B cell (primary cell): ENCODE measurements at regions not wholly inside any gene's neighbourhood (a gene's known extent, or its start where the extent isn't known, plus 50 kb on each side); places are given as distances from the start of the nearest gene placed in this dataset.

Experiments used
- ATAC-seq: fragments of 200-7000 bp; cut with Tn5 transposase; one replicate; pipeline ENCODE4 v1.10.0; 2021; ENCODE audit warnings: low read depth, mild to moderate bottlenecking, moderate number of reproducible peaks, moderate library complexity
- CTCF ChIA-PET: fragments of 350-600 bp; sonication (Branson Sonifier 250); formaldehyde crosslinking; loops from one replicate; lab custom pipeline; 2021; ENCODE audit warnings: antibody characterized with exemption, inconsistent platforms; lab: Charles Lee
- POLR2A ChIA-PET: fragments of 350-600 bp; sonication (Branson Sonifier 250); formaldehyde crosslinking; loops from one replicate; lab custom pipeline; 2021; ENCODE audit warnings: antibody characterized with exemption; lab: Charles Lee
- DNase-seq: peaks from one replicate; pipeline ENCODE4 v3.0.0; 2013
- H2AFZ ChIP-seq: 2 replicates; pipeline ENCODE4 v1.6.1; 2012; ENCODE audit warnings: mild to moderate bottlenecking, low read depth, low read length; ENCODE audit not compliant: insufficient read depth, poor library complexity, severe bottlenecking
- H3K27ac ChIP-seq, 2 donors: 1 replicate in 1 of 2; 2 replicates in 1 of 2; pipeline ENCODE4 v1.5.1; 2012 to 2013; ENCODE audit warnings: low read length in 2 of 2, mild to moderate bottlenecking in 2 of 2, moderate library complexity in 1 of 2
- H3K27me3 ChIP-seq, 4 experiments: fragments of 200-600 bp in 1 of 4; sonication (generic) in 1 of 4; replicated peaks in 1 of 4; 1 replicate in 2 of 4; 2 replicates in 2 of 4; pipeline versions ENCODE4 v1.6.1 to v1.7.0; 2013 to 2016; ENCODE audit warnings: low read length in 3 of 4, mild to moderate bottlenecking in 2 of 4, mixed read lengths in 1 of 4, moderate library complexity in 1 of 4; ENCODE audit not compliant: insufficient read depth in 4 of 4, control insufficient read depth in 3 of 4; ENCODE audit errors: control extremely low read depth in 1 of 4
- H3K36me3 ChIP-seq, 2 experiments: replicated peaks in 1 of 2; 1 replicate in 1 of 2; 2 replicates in 1 of 2; pipeline versions ENCODE4 v1.6.1 to v1.7.1; 2013; ENCODE audit warnings: low read length in 1 of 2; ENCODE audit not compliant: insufficient read depth in 2 of 2, control insufficient read depth in 1 of 2; ENCODE audit errors: control extremely low read depth in 1 of 2, extremely low read depth in 1 of 2
- H3K4me1 ChIP-seq, 2 donors: fragments of 200-600 bp in 1 of 2; sonication (generic) in 1 of 2; 1 replicate in 1 of 2; 2 replicates in 1 of 2; pipeline versions ENCODE4 v1.5.1 to v1.6.1; 2013 to 2017; ENCODE audit warnings: low read length in 2 of 2; ENCODE audit not compliant: control insufficient read depth in 2 of 2, insufficient read depth in 2 of 2
- H3K4me2 ChIP-seq: replicated peaks from 2 replicates; pipeline ENCODE3; 2012; ENCODE audit warnings: mild to moderate bottlenecking, low read depth, low read length; ENCODE audit not compliant: poor library complexity, severe bottlenecking
- H3K4me3 ChIP-seq, 5 experiments: fragments of 200-600 bp in 1 of 5; sonication (generic) in 1 of 5; 1 replicate in 3 of 5; 2 replicates in 2 of 5; pipeline versions ENCODE4 v1.5.1 to v1.7.0; 2011 to 2016; ENCODE audit warnings: low read length in 4 of 5, mild to moderate bottlenecking in 4 of 5, low read depth in 2 of 5, control low read depth in 1 of 5, moderate library complexity in 1 of 5; ENCODE audit not compliant: insufficient read depth in 1 of 5; ENCODE audit errors: control extremely low read depth in 1 of 5, extremely low read depth in 1 of 5
- H3K79me2 ChIP-seq: fragments of 200-600 bp; sonication (generic); one replicate; pipeline ENCODE4 v1.6.0; 2016; ENCODE audit warnings: low read length; ENCODE audit not compliant: control insufficient read depth, insufficient read depth
- H3K9ac ChIP-seq: fragments of 200-600 bp; sonication (generic); 2 replicates; pipeline ENCODE4 v1.6.1; 2017; ENCODE audit warnings: mild to moderate bottlenecking, low read length, moderate library complexity
- H3K9me3 ChIP-seq, 3 donors: one replicate each; pipeline versions ENCODE4 v1.6.1 to v1.7.1; 2013; ENCODE audit warnings: low read length in 2 of 3; ENCODE audit not compliant: control insufficient read depth in 2 of 3, insufficient read depth in 1 of 3; ENCODE audit errors: control extremely low read depth in 1 of 3
- H4K20me1 ChIP-seq: 2 replicates; pipeline ENCODE4 v1.6.0; 2012; ENCODE audit warnings: mild to moderate bottlenecking, low read length; ENCODE audit not compliant: insufficient read depth, control insufficient read depth, poor library complexity, severe bottlenecking
- H3K27ac Mint-ChIP-seq: one replicate; pipeline ENCODE4 v1.8.0; 2021; ENCODE audit warnings: mixed read lengths
- H3K27me3 Mint-ChIP-seq: one replicate; pipeline ENCODE4 v1.8.0; 2021; ENCODE audit warnings: mixed read lengths
- H3K4me1 Mint-ChIP-seq: one replicate; pipeline ENCODE4 v1.8.0; 2021; ENCODE audit warnings: mixed read lengths
- H3K4me3 Mint-ChIP-seq: one replicate; pipeline ENCODE4 v1.8.0; 2021; ENCODE audit warnings: mixed read lengths
- H3K9me3 Mint-ChIP-seq: one replicate; pipeline ENCODE4 v1.8.0; 2022; ENCODE audit warnings: mixed read lengths; ENCODE audit not compliant: insufficient read depth
- EZH2 ChIP-seq: IDR thresholded peaks from 2 replicates; pipeline ENCODE4 v1.6.1; 2012; ENCODE audit warnings: borderline replicate concordance, low read depth, mild to moderate bottlenecking, moderate library complexity, low read length; ENCODE audit not compliant: insufficient read depth, poor library complexity, severe bottlenecking
- WGBS: methylation state at CpG from one replicate; pipeline ENCODE4 v1.1.5; 2013; ENCODE audit warnings: missing lambda C conversion rate; ENCODE audit not compliant: insufficient coverage; 5-methylcytosine and 5-hydroxymethylcytosine counted together
- intact Hi-C: fragments of 100-400 bp; cut with micrococcal nuclease; formaldehyde crosslinking; loops from one replicate; pipeline ENCODE4 v1.10.0; 2022
- TF ChIP-seq, protein P1 (sequence below): fragments of 200-600 bp; IDR thresholded peaks from one replicate; pipeline ENCODE4 v1.8.0; 2022; ENCODE audit warnings: antibody characterized with exemption, mild to moderate bottlenecking

DNA sequence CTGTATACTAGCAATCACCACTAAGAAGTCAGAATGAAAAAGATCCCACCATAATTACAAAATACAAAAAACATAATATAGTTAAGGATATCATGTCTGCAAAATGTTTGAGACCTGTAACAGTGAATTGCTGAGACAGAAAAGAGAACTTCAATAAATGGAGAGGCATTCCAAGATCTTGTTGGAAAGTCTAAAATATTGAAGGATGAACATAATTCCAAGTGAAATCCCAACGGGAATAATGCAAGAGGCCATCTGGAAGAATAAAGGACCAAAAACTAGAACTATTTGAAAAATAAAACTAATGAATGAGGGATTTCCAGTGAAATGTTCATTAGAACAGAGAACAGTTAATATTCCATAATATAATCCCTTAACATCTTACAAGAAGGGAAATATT lies 110.9 kb downstream of the COL6A6 start:
- no peaks in the 10 kb centered on the region for H3K27me3 ChIP-seq
- no CpG with 5 or more reads among the region's 1 CpG for WGBS

More for the DNA sequence above, 110.9 kb downstream of the COL6A6 start:
- TF ChIP-seq EZH2: no peak
- TF ChIP-seq, protein P1, sequence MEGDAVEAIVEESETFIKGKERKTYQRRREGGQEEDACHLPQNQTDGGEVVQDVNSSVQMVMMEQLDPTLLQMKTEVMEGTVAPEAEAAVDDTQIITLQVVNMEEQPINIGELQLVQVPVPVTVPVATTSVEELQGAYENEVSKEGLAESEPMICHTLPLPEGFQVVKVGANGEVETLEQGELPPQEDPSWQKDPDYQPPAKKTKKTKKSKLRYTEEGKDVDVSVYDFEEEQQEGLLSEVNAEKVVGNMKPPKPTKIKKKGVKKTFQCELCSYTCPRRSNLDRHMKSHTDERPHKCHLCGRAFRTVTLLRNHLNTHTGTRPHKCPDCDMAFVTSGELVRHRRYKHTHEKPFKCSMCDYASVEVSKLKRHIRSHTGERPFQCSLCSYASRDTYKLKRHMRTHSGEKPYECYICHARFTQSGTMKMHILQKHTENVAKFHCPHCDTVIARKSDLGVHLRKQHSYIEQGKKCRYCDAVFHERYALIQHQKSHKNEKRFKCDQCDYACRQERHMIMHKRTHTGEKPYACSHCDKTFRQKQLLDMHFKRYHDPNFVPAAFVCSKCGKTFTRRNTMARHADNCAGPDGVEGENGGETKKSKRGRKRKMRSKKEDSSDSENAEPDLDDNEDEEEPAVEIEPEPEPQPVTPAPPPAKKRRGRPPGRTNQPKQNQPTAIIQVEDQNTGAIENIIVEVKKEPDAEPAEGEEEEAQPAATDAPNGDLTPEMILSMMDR: no peak
- Mint-ChIP-seq H3K27ac (no peak overlapping the region), H3K4me3 (no peak overlapping the region), H3K4me1 (no peaks in the 10 kb centered on the region), H3K27me3 (peaks cover 21% of the 10 kb centered on the region), H3K9me3 (peaks cover 2% of the 10 kb centered on the region)
- ChIA-PET POLR2A (no interaction called here), CTCF (no interaction called here)
- Histone ChIP-seq H3K4me2 (no peak overlapping the region), H3K36me3 (no peaks in the 10 kb centered on the region), H3K79me2 (no peaks in the 10 kb centered on the region), H2AFZ (no peak overlapping the region), H4K20me1 (no peaks in the 10 kb centered on the region), H3K4me3 (no peak overlapping the region), H3K9me3 (no peaks in the 10 kb centered on the region), H3K4me1 (no peaks in the 10 kb centered on the region), H3K9ac (no peak overlapping the region), H3K27ac (no peak overlapping the region)
- DNase-seq (no peak), ATAC-seq (no peak)
- intact Hi-C loops: no loop called here
